MG63 (cell line): ENCODE measurements at regions not wholly inside any gene's neighbourhood (a gene's known extent, or its start where the extent isn't known, plus 50 kb on each side); places are given as distances from the start of the nearest gene placed in this dataset.
A peak's percentile ranks its signal among the peaks of the same experiment; 100 is the strongest.

ENCODE experiments used
- DNase-seq: peaks from one replicate; pipeline ENCODE4 v3.0.0-alpha.2; 2020
- H3K27me3 ChIP-seq: fragments of 250-450 bp; sonication (Bioruptor Pico); 2 replicates; pipeline ENCODE4 v1.5.1; 2020; ENCODE audit warnings: mild to moderate bottlenecking, moderate library complexity
- H3K36me3 ChIP-seq: fragments of 250-450 bp; sonication (Bioruptor Pico); 2 replicates; pipeline ENCODE4 v1.5.1; 2020; ENCODE audit warnings: mild to moderate bottlenecking, moderate library complexity
- H3K4me3 ChIP-seq: fragments of 250-450 bp; sonication (Bioruptor Pico); 2 replicates; pipeline ENCODE4 v1.5.1; 2020; ENCODE audit warnings: mild to moderate bottlenecking, moderate library complexity
- H3K9me3 ChIP-seq: fragments of 250-450 bp; sonication (Bioruptor Pico); 2 replicates; pipeline ENCODE4 v1.5.1; 2020; ENCODE audit warnings: mild to moderate bottlenecking, moderate library complexity

DNA sequence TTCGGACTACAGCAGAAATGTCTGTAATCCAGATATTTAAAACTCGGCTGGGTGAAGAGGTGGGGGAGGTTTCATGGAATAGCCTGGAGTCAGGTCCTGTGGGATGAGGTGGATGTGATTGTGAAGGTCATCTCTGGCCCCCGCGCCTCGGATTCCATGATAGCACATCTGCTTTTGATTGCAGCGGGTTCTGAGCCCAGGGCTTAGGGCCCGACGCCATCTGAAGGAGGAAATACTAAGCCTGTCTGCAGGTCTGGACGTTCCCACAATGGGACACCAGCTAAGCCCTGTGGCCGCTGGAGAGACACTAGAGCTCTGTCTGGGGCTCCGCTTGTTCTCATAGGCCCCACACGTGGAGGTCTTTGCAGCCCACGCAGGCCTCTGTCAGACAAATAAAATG, 328.7 kb downstream of the CXCL12 start:
- Histone ChIP-seq H3K9me3 (no peaks in the 10 kb centered on the region), H3K4me3 (no peak overlapping the region), H3K27me3 (no peaks in the 10 kb centered on the region), H3K36me3 (no peaks in the 10 kb centered on the region)
- no peak for DNase-seq

GRCh38 chr10:44054046-44054445, 330.9 kb downstream of the CXCL12 start:
- Histone ChIP-seq H3K36me3 (no peaks in the 10 kb centered on the region), H3K27me3 (no peaks in the 10 kb centered on the region), H3K9me3 (no peaks in the 10 kb centered on the region), H3K4me3 (no peak overlapping the region)
- DNase-seq, result no peak

DNA sequence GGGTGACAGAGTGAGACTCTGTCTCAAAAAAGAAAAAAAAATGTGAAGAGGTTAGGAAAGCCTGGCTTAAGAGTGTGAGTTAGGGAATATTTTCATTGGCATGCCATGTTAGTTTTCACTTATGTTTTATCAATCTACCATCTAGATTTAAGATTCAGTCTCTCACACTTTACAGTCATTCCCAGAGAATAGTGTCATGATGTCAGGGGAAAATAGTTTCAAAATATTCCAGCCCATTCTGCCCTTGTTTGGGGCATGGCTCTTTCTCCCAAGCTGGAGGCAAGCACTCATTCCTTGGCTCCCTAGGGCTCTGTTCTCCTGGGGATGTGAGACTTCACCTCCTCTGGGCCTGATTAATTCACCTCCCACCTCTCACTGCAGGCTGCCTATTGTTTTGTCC, 331.5 kb downstream of the CXCL12 start:
- Histone ChIP-seq H3K9me3 (no peaks in the 10 kb centered on the region), H3K27me3 (no peaks in the 10 kb centered on the region), H3K4me3 (no peak overlapping the region), H3K36me3 (no peaks in the 10 kb centered on the region)
- no peak for DNase-seq

GRCh38 chr10:44051584-44052385, 333.1 kb downstream of the CXCL12 start:
- peak; percentile 77 for DNase-seq
- Histone ChIP-seq H3K9me3 (no peaks in the 10 kb centered on the region), H3K27me3 (no peaks in the 10 kb centered on the region), H3K36me3 (no peaks in the 10 kb centered on the region), H3K4me3 (no peak overlapping the region)

- Histone ChIP-seq H3K9me3 (no peaks in the 10 kb centered on the region), H3K36me3 (no peaks in the 10 kb centered on the region), H3K27me3 (no peaks in the 10 kb centered on the region), H3K4me3 (no peak overlapping the region)
- peak; percentile 56 for DNase-seq
These were observed 333.8 kb downstream of the CXCL12 start for GRCh38 chr10:44051091-44051490.

GRCh38 chr10:44049301-44050015, 335.4 kb downstream of the CXCL12 start:
- Histone ChIP-seq H3K27me3 (no peaks in the 10 kb centered on the region), H3K36me3 (no peaks in the 10 kb centered on the region), H3K9me3 (no peaks in the 10 kb centered on the region), H3K4me3 (no peak overlapping the region)
- no peak for DNase-seq

DNA sequence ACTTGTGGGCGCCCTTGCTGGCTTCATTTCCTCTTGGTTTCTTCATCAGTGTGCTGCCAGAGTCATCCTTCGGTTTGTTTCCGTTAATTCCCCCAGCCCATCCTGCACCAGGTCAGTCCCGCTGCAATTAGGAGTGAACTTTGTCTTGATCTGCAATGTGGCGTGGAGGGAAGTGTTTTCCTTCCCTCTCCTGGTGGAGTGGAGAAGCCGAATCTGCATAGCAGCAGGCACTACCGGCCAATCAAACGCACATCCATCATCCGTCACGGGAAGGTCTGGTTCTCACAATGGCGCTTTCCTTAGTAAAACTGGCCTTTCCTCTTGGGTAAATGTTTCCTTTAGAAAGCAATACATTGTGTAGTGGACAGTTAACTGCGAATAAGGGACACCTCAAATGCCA, 337.5 kb downstream of the CXCL12 start:
- H3K4me3 ChIP-seq, result no peak overlapping the region
- H3K36me3 ChIP-seq, result no peaks in the 10 kb centered on the region
- DNase-seq, result no peak
- no peaks in the 10 kb centered on the region for H3K9me3 ChIP-seq
- H3K27me3 ChIP-seq, result no peaks in the 10 kb centered on the region

DNA sequence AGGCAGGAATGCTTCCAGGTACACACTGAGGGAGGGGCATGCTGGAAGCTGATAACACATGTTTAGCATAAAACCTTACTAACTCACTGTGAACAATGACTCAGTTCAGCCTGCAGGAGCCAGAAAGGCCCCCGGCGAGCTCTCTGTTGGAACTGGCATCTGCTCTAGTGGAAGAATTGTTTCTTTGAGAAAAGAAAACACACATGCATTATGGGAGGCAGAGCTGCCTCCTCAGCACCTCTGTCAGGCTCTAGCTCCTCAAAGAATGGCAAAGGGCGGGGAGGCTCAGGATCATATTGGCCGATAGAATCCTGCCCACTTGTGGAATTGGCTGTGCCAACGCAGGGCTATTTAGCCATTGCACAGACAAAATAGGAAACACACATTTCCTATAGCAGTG, 338.3 kb downstream of the CXCL12 start:
- Histone ChIP-seq H3K36me3 (no peaks in the 10 kb centered on the region), H3K4me3 (no peak overlapping the region), H3K27me3 (no peaks in the 10 kb centered on the region), H3K9me3 (no peaks in the 10 kb centered on the region)
- DNase-seq, result peak; percentile 79

DNA sequence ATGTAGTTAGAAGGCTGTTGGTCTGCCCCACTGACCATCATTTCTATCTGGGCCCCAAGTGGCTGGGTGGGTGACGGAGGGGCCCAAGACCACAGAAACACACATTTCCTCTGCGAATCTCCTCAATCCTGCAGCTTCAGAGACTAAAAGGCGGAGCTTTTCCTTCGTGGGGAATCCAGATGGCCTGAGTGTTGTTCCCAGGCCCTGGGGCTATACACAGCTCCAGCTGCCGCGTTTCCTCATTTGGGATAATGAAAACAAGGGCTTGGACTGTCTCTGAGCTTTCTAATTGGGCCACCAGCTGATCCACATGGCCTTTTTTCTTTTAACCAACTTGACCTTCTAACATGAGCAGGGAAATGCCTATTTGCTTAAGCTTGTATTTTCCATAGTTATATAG, 339.9 kb downstream of the CXCL12 start:
- DNase-seq, result no peak
- Histone ChIP-seq H3K36me3 (no peaks in the 10 kb centered on the region), H3K9me3 (no peaks in the 10 kb centered on the region), H3K27me3 (no peaks in the 10 kb centered on the region), H3K4me3 (no peak overlapping the region)

DNA sequence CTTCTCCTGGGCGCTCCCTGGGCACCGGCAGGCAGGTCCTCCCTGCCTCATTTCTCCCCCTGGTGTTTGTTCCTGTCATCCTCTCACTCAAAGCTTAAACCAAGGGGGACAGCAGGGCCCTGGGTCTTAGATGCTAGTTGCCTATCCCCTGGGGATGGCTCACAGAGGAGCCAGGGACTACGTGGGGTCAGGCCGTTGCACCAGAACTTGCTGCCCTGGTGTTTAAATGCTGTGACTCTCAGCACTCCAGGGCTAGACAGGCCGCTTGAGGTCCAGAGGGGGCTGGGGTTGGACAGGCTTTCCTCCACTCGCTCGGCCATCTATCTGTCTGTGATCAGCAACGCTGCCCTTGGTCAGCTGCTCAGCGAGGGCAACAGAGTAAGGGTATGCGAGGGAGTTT, 340.3 kb downstream of the CXCL12 start:
- H3K9me3 ChIP-seq, result no peaks in the 10 kb centered on the region
- H3K36me3 ChIP-seq, result no peaks in the 10 kb centered on the region
- DNase-seq, result no peak
- H3K27me3 ChIP-seq, result no peaks in the 10 kb centered on the region
- no peak overlapping the region for H3K4me3 ChIP-seq

DNA sequence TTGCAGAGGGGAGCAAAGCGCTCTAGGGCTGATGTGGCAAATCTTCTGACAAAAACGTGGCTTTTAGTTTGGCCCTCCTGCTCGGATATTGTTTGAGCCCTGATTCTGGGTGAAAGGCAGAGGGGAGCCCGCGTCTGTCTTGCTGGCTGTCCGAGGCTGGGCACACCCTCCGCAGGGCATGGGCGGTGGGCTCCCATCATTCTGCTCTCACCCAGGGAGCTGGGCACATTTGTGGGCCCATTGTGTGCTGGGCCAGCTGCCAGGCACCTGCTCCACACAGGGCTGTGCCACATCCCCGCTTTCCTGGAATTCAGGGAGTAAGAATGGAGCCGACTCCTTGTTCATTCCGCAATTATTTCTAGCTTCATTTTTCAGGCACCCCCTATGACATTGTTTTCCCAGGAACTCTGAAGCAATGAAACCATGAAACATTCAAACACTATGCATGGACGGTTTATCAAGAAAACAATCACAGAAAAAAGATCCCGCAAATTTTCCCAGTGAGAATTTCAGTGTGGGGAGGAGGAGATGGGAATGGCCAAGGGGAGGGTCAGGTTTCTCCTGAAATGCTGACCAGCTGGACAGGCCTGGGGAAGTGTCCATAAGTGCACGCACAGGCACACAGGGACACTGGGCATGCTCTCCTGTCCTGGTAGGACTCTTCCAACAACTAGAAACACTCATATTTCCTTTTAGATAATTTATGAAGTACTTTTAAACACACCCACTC, 341.1 kb downstream of the CXCL12 start:
- H3K36me3 ChIP-seq, result no peaks in the 10 kb centered on the region
- no peaks in the 10 kb centered on the region for H3K27me3 ChIP-seq
- DNase-seq, result no peak
- H3K9me3 ChIP-seq, result no peaks in the 10 kb centered on the region
- no peak overlapping the region for H3K4me3 ChIP-seq

- no peak overlapping the region for H3K4me3 ChIP-seq
- DNase-seq, result no peak
- H3K9me3 ChIP-seq, result no peaks in the 10 kb centered on the region
- no peaks in the 10 kb centered on the region for H3K36me3 ChIP-seq
- no peaks in the 10 kb centered on the region for H3K27me3 ChIP-seq
These were observed 341.8 kb downstream of the CXCL12 start for GRCh38 chr10:44042926-44043602.

- Histone ChIP-seq H3K4me3 (no peak overlapping the region), H3K36me3 (no peaks in the 10 kb centered on the region), H3K27me3 (no peaks in the 10 kb centered on the region), H3K9me3 (no peaks in the 10 kb centered on the region)
- no peak for DNase-seq
These were observed 342.7 kb downstream of the CXCL12 start for GRCh38 chr10:44042075-44042770.

- Histone ChIP-seq H3K9me3 (no peaks in the 10 kb centered on the region), H3K27me3 (no peaks in the 10 kb centered on the region), H3K36me3 (no peaks in the 10 kb centered on the region), H3K4me3 (no peak overlapping the region)
- DNase-seq, result no peak
These were observed 345.3 kb downstream of the CXCL12 start for GRCh38 chr10:44039599-44039998.

- DNase-seq, result no peak
- no peaks in the 10 kb centered on the region for H3K9me3 ChIP-seq
- H3K4me3 ChIP-seq, result no peak overlapping the region
- H3K27me3 ChIP-seq, result no peaks in the 10 kb centered on the region
- H3K36me3 ChIP-seq, result no peaks in the 10 kb centered on the region
These were observed 348.5 kb downstream of the CXCL12 start for GRCh38 chr10:44036425-44036824.

DNA sequence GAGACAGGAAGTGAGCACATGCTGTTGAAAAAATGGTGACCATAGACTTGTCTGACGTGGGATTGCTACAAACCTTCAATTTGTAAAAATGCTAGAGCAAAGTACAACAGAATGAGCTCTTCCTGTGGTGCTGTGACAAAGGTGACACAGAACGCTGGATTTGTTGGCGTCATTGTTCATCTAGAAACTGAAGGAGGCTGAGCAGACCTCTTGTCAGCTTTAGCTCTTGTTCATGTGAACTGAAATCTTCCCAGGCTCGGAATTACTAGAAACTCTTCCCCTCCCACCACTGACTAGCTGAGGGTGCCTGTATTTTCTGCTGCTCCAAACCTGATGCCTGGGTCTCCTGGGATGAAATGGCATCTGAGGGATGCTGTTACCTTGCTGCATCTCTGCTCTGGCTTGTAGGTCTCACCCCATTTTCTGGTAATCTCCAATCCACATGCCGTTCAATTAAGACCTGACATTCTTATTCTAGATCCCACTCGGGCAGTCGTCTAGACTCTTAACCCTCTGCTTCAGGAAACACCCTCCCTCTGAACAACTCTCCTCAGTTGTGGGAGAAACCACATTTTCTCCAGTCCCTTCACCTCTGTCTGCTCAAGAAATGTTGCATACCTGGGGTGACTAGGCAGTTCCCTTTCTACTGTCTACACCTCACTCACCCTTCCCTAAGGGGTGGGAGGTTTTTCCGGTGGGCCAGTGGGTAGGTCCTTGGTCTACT, 349.3 kb downstream of the CXCL12 start:
- Histone ChIP-seq H3K9me3 (no peaks in the 10 kb centered on the region), H3K27me3 (no peaks in the 10 kb centered on the region), H3K36me3 (no peaks in the 10 kb centered on the region), H3K4me3 (no peak overlapping the region)
- no peak for DNase-seq
